K562 (cell line): ENCODE measurements at regions not wholly inside any gene's neighbourhood (a gene's known extent, or its start where the extent isn't known, plus 50 kb on each side); places are given as distances from the start of the nearest gene placed in this dataset.
A peak's percentile ranks its signal among the peaks of the same experiment; 100 is the strongest.

Experiments
- ARID1B ChIP-seq: fragments of 450-650 bp; IDR thresholded peaks from 2 replicates; pipeline ENCODE4 v1.6.1; 2016; ENCODE audit warnings: antibody characterized with exemption, mild to moderate bottlenecking, inconsistent platforms
- CBX3 ChIP-seq, 2 experiments: IDR thresholded peaks; 1 replicate in 1 of 2; 2 replicates in 1 of 2; pipeline ENCODE4 v1.6.1; 2012; ENCODE audit warnings: inconsistent platforms in 2 of 2, low read length in 2 of 2, borderline replicate concordance in 1 of 2, control low read depth in 1 of 2
- DPF2 ChIP-seq: fragments of 450-650 bp; IDR thresholded peaks from 2 replicates; pipeline ENCODE4 v1.6.1; 2016
- ERF ChIP-seq: fragments of 450-650 bp; formaldehyde crosslinking; IDR thresholded peaks from 2 replicates; pipeline ENCODE4 v1.4.0; 2020; ENCODE audit warnings: mild to moderate bottlenecking, mixed read lengths
- HNRNPLL ChIP-seq: fragments of 200-400 bp; formaldehyde crosslinking; IDR thresholded peaks from 2 replicates; pipeline ENCODE4 v1.6.1; 2017; ENCODE audit warnings: low read length, low read depth, mild to moderate bottlenecking; ENCODE audit not compliant: poor library complexity, severe bottlenecking
- IFI16 ChIP-seq: fragments of 250-450 bp; sonication (Bioruptor Pico); IDR thresholded peaks from 2 replicates; pipeline ENCODE4 v2.1.2; 2022; ENCODE audit warnings: mild to moderate bottlenecking, inconsistent platforms
- TARDBP ChIP-seq: fragments of 450-650 bp; IDR thresholded peaks from 2 replicates; pipeline ENCODE4 v1.6.1; 2016
- XRCC3 ChIP-seq: fragments of 450-650 bp; IDR thresholded peaks from 2 replicates; pipeline ENCODE4 v1.6.1; 2017; ENCODE audit warnings: mild to moderate bottlenecking, moderate library complexity
- ZBTB17 ChIP-seq: fragments of 450-650 bp; formaldehyde crosslinking; IDR thresholded peaks from 2 replicates; pipeline ENCODE4 v1.4.0; 2020; ENCODE audit warnings: mild to moderate bottlenecking
- ZBTB34 ChIP-seq: fragments of 250-450 bp; sonication (Bioruptor Pico); IDR thresholded peaks from 2 replicates; pipeline ENCODE4 v1.8.0; 2021; ENCODE audit warnings: mild to moderate bottlenecking, moderate library complexity
- ZNF407 ChIP-seq: fragments of 450-650 bp; IDR thresholded peaks from 2 replicates; pipeline ENCODE4 v1.6.1; 2016; ENCODE audit warnings: low read depth
- TF ChIP-seq, protein P1 (sequence below): sonication (generic); formaldehyde crosslinking; IDR thresholded peaks from 2 replicates; pipeline ENCODE4 v1.9.0; 2022; ENCODE audit warnings: mild to moderate bottlenecking, missing genetic modification reagents
- TF ChIP-seq, protein P2 (sequence below): fragments of 250-450 bp; sonication (Bioruptor Pico); IDR thresholded peaks from 2 replicates; pipeline ENCODE4 v1.5.0; 2020; ENCODE audit warnings: mild to moderate bottlenecking, borderline replicate concordance
- TF ChIP-seq, protein P3 (sequence below), 2 experiments: fragments of 450-650 bp; conservative IDR thresholded peaks; 2 replicates each; pipeline ENCODE4 v1.6.1; 2017; ENCODE audit warnings: mild to moderate bottlenecking in 2 of 2, moderate library complexity in 2 of 2

- TF ChIP-seq ZBTB34 (CRISPR knock-in tag) (no peak), CBX3 (IDR thresholded peaks at IDR 0.05; ENCODE audit: borderline replicate concordance in 1 of 2, low read length in 2 of 2) (peak in 1 of 2 experiments; percentile 72; a peak in 1 of 3 replicates), TARDBP (no peak), ERF (CRISPR knock-in tag) (no peak), ZNF407 (no peak), IFI16 (no peak), XRCC3 (no peak), DPF2 (peak; percentile 78), HNRNPLL (no peak), ZBTB17 (CRISPR knock-in tag) (no peak), ARID1B (peak; percentile 69)
- TF ChIP-seq, protein P1, sequence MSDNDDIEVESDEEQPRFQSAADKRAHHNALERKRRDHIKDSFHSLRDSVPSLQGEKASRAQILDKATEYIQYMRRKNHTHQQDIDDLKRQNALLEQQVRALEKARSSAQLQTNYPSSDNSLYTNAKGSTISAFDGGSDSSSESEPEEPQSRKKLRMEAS (CRISPR knock-in tag) = peak; percentile 78
- TF ChIP-seq, protein P2, sequence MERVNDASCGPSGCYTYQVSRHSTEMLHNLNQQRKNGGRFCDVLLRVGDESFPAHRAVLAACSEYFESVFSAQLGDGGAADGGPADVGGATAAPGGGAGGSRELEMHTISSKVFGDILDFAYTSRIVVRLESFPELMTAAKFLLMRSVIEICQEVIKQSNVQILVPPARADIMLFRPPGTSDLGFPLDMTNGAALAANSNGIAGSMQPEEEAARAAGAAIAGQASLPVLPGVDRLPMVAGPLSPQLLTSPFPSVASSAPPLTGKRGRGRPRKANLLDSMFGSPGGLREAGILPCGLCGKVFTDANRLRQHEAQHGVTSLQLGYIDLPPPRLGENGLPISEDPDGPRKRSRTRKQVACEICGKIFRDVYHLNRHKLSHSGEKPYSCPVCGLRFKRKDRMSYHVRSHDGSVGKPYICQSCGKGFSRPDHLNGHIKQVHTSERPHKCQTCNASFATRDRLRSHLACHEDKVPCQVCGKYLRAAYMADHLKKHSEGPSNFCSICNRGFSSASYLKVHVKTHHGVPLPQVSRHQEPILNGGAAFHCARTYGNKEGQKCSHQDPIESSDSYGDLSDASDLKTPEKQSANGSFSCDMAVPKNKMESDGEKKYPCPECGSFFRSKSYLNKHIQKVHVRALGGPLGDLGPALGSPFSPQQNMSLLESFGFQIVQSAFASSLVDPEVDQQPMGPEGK = no peak
- TF ChIP-seq, protein P3, sequence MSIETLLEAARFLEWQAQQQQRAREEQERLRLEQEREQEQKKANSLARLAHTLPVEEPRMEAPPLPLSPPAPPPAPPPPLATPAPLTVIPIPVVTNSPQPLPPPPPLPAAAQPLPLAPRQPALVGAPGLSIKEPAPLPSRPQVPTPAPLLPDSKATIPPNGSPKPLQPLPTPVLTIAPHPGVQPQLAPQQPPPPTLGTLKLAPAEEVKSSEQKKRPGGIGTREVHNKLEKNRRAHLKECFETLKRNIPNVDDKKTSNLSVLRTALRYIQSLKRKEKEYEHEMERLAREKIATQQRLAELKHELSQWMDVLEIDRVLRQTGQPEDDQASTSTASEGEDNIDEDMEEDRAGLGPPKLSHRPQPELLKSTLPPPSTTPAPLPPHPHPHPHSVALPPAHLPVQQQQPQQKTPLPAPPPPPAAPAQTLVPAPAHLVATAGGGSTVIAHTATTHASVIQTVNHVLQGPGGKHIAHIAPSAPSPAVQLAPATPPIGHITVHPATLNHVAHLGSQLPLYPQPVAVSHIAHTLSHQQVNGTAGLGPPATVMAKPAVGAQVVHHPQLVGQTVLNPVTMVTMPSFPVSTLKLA (conservative IDR thresholded peaks at IDR 0.05) = peak in 1 of 2 experiments; percentile 44; a peak in 2 of 4 replicates
These were observed 400.8 kb upstream of the PROK2 start (continued) for GRCh38 chr3:72185549-72186399.
